ENCODE measurements at regions not wholly inside any gene's neighbourhood (a gene's known extent, or its start where the extent isn't known, plus 50 kb on each side); places are given as distances from the start of the nearest gene placed in this dataset.

DNA sequence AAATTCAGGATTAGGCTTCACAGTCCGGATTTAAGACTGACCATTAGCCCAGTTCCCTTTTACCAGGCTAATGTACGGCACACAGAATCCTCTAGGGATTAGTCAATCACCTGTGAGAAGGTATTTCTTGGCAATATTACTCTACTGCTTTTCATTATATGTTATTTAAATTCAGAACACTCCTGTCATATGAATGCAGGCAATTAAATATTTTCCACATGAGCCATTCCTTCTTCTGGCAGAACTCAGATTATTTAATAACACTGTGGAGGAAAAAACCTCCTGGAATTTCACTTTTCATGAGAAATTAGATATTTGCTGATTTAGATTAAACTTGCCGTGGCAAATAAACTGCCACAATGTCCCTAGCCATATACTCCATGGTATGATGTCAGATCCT, 1357.5 kb upstream of the C9orf72 start:
- TF ChIP-seq, protein P1, sequence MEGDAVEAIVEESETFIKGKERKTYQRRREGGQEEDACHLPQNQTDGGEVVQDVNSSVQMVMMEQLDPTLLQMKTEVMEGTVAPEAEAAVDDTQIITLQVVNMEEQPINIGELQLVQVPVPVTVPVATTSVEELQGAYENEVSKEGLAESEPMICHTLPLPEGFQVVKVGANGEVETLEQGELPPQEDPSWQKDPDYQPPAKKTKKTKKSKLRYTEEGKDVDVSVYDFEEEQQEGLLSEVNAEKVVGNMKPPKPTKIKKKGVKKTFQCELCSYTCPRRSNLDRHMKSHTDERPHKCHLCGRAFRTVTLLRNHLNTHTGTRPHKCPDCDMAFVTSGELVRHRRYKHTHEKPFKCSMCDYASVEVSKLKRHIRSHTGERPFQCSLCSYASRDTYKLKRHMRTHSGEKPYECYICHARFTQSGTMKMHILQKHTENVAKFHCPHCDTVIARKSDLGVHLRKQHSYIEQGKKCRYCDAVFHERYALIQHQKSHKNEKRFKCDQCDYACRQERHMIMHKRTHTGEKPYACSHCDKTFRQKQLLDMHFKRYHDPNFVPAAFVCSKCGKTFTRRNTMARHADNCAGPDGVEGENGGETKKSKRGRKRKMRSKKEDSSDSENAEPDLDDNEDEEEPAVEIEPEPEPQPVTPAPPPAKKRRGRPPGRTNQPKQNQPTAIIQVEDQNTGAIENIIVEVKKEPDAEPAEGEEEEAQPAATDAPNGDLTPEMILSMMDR (IDR thresholded peaks at IDR 0.05) = no peak
- TF ChIP-seq POLR2A (IDR thresholded peaks at IDR 0.05) = no peak

Data from thyroid gland (tissue), 4 donors.